TTC549 (cell line): ENCODE measurements at regions not wholly inside any gene's neighbourhood (a gene's known extent, or its start where the extent isn't known, plus 50 kb on each side); places are given as distances from the start of the nearest gene placed in this dataset.
A peak's percentile ranks its signal among the peaks of the same experiment; 100 is the strongest.
"Not testable (repeated sequence)": the region's sequence is repeated elsewhere in the genome, so short reads cannot be mapped to it uniquely, and the experiment has no call there.

ENCODE experiments used
- FAIRE-seq: peaks from 2 replicates; lab custom pipeline; 2012; peaks lifted over from hg19 to GRCh38; lab: Jason Lieb, UNC

GRCh38 chr4:167842487-167842886 is 249.8 kb upstream of the ANXA10 start:
- no peak for FAIRE-seq

- no peak for FAIRE-seq
Observed at GRCh38 chr4:167854881-167855280, 237.5 kb upstream of the ANXA10 start.

GRCh38 chr4:167858127-167858526 is 234.2 kb upstream of the ANXA10 start:
- FAIRE-seq, result not testable (repeated sequence)

GRCh38 chr4:167867191-167867590 is 225.1 kb upstream of the ANXA10 start:
- no peak for FAIRE-seq

GRCh38 chr4:167868163-167868562 is 224.2 kb upstream of the ANXA10 start:
- no peak for FAIRE-seq

GRCh38 chr4:167873496-167873895 is 218.8 kb upstream of the ANXA10 start:
- no peak for FAIRE-seq

- FAIRE-seq, result not testable (repeated sequence)
Observed at GRCh38 chr4:167876091-167876490, 216.2 kb upstream of the ANXA10 start.

- not testable (repeated sequence) for FAIRE-seq
Observed at GRCh38 chr4:167877826-167878225, 214.5 kb upstream of the ANXA10 start.

- FAIRE-seq, result no peak
Observed at GRCh38 chr4:167883266-167883665, 209.1 kb upstream of the ANXA10 start.

- FAIRE-seq, result no peak
Observed at GRCh38 chr4:167885071-167885470, 207.3 kb upstream of the ANXA10 start.

GRCh38 chr4:167885872-167886271 is 206.5 kb upstream of the ANXA10 start:
- FAIRE-seq, result no peak

- FAIRE-seq, result no peak
Observed at GRCh38 chr4:167887726-167888125, 204.6 kb upstream of the ANXA10 start.

- FAIRE-seq, result no peak
Observed at GRCh38 chr4:167890226-167890625, 202.1 kb upstream of the ANXA10 start.

- no peak for FAIRE-seq
Observed at GRCh38 chr4:167893531-167893930, 198.8 kb upstream of the ANXA10 start.

GRCh38 chr4:167896260-167896659 is 196.1 kb upstream of the ANXA10 start:
- not testable (repeated sequence) for FAIRE-seq

- FAIRE-seq, result peak; percentile 85
Observed at GRCh38 chr4:167897116-167897515, 195.2 kb upstream of the ANXA10 start.

- FAIRE-seq, result no peak
Observed at GRCh38 chr4:167903291-167903721, 189.0 kb upstream of the ANXA10 start.

GRCh38 chr4:167906851-167907250 is 185.5 kb upstream of the ANXA10 start:
- FAIRE-seq, result no peak

- no peak for FAIRE-seq
Observed at GRCh38 chr4:167908816-167909215, 183.5 kb upstream of the ANXA10 start.

GRCh38 chr4:167912535-167912934 is 179.8 kb upstream of the ANXA10 start:
- FAIRE-seq, result not testable (repeated sequence)

- no peak for FAIRE-seq
Observed at GRCh38 chr4:167918077-167918476, 174.3 kb upstream of the ANXA10 start.

GRCh38 chr4:167930166-167930565 is 162.2 kb upstream of the ANXA10 start:
- FAIRE-seq, result no peak

- no peak for FAIRE-seq
Observed at GRCh38 chr4:167934216-167934615, 158.1 kb upstream of the ANXA10 start.

GRCh38 chr4:167939863-167940616 is 152.3 kb upstream of the ANXA10 start:
- no peak for FAIRE-seq
